OCI-LY7 (cell line): ENCODE measurements at regions not wholly inside any gene's neighbourhood (a gene's known extent, or its start where the extent isn't known, plus 50 kb on each side); places are given as distances from the start of the nearest gene placed in this dataset.

Experiments
- EZH2phosphoT487 ChIP-seq: fragments of 200-600 bp; sonication (generic); IDR thresholded peaks from 2 replicates; pipeline ENCODE4 v1.6.1; 2018; ENCODE audit warnings: low read depth, borderline replicate concordance, mild to moderate bottlenecking, mixed run types, antibody characterized with exemption, low read length, moderate library complexity, mixed read lengths
- TF ChIP-seq, protein P1 (sequence below): fragments of 200-600 bp; sonication (generic); conservative IDR thresholded peaks from 2 replicates; pipeline ENCODE4 v1.5.1; 2014; ENCODE audit warnings: mild to moderate bottlenecking, antibody characterized with exemption, low read length, moderate library complexity, mixed read lengths

GRCh38 chr2:16077601-16078000, 137.3 kb downstream of the MYCN start:
- TF ChIP-seq, protein P1, sequence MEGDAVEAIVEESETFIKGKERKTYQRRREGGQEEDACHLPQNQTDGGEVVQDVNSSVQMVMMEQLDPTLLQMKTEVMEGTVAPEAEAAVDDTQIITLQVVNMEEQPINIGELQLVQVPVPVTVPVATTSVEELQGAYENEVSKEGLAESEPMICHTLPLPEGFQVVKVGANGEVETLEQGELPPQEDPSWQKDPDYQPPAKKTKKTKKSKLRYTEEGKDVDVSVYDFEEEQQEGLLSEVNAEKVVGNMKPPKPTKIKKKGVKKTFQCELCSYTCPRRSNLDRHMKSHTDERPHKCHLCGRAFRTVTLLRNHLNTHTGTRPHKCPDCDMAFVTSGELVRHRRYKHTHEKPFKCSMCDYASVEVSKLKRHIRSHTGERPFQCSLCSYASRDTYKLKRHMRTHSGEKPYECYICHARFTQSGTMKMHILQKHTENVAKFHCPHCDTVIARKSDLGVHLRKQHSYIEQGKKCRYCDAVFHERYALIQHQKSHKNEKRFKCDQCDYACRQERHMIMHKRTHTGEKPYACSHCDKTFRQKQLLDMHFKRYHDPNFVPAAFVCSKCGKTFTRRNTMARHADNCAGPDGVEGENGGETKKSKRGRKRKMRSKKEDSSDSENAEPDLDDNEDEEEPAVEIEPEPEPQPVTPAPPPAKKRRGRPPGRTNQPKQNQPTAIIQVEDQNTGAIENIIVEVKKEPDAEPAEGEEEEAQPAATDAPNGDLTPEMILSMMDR = no peak
- TF ChIP-seq EZH2phosphoT487 = no peak
